ENCODE measurements at regions not wholly inside any gene's neighbourhood (a gene's known extent, or its start where the extent isn't known, plus 50 kb on each side); places are given as distances from the start of the nearest gene placed in this dataset.
A peak's percentile ranks its signal among the peaks of the same experiment; 100 is the strongest.

DNA sequence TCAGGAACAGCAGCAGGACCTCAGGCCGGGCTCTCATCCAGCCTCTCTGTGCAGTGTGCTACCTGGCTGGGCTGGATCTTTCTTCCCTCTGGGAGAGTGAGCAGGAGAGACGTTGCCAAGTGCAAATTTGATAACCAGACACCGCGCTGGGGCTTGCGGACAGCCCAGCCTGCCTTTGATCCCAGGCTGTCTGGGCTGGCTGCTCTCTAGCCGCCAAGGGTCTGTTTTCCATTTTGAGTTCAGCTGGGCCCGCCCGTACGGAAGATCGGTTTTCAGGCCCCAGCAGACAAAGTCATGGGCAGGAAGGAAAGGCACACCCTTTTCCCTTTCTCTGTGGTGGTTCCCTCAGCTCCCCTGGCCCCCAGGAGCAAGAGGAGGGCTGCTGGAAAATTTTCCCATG lies 90.2 kb downstream of the CPZ start:
- Histone ChIP-seq H3K4me1 (no peaks in the 10 kb centered on the region), H3K36me3 (no peaks in the 10 kb centered on the region), H3K27ac (no peak overlapping the region), H3K9me3 (no peaks in the 10 kb centered on the region), H3K4me3 (no peak overlapping the region), H3K27me3 (no peaks in the 10 kb centered on the region)
- TF ChIP-seq EP300 (IDR thresholded peaks at IDR 0.05) (no peak), POLR2AphosphoS5 (IDR thresholded peaks at IDR 0.05) (no peak), POLR2A (IDR thresholded peaks at IDR 0.05) (no peak)
- TF ChIP-seq, protein P1, sequence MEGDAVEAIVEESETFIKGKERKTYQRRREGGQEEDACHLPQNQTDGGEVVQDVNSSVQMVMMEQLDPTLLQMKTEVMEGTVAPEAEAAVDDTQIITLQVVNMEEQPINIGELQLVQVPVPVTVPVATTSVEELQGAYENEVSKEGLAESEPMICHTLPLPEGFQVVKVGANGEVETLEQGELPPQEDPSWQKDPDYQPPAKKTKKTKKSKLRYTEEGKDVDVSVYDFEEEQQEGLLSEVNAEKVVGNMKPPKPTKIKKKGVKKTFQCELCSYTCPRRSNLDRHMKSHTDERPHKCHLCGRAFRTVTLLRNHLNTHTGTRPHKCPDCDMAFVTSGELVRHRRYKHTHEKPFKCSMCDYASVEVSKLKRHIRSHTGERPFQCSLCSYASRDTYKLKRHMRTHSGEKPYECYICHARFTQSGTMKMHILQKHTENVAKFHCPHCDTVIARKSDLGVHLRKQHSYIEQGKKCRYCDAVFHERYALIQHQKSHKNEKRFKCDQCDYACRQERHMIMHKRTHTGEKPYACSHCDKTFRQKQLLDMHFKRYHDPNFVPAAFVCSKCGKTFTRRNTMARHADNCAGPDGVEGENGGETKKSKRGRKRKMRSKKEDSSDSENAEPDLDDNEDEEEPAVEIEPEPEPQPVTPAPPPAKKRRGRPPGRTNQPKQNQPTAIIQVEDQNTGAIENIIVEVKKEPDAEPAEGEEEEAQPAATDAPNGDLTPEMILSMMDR (IDR thresholded peaks at IDR 0.05), result no peak
- ATAC-seq (ENCODE audit: low FRiP score in 2 of 2) (no peak), DNase-seq (peak in 1 of 2 donors; percentile 20)
- WGBS, 2 donors, result 55 to 60% methylated on average over 7 to 10 of the region's 10 CpGs

DNA sequence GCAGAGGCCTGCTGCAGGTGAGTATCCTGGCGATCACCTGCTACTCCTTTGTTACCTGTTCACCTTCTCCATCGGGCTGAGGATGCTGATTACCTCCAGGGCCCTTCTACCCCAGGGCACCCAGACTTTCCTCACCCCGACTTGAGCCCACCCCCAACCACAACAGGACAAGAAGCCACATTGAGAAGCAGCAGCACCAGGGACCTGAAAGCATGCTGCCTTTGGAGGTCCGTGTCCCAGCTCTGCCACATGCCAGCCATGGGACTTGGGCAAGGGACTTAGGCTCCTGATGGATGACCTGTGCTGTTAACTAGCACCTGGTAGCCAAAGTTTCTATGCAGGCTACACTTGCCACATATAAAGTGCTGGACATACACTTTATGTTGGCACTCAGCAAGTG lies 89.7 kb downstream of the CPZ start:
- ATAC-seq (ENCODE audit: low FRiP score in 2 of 2), result no peak
- no peaks in the 10 kb centered on the region for H3K36me3 ChIP-seq
- no peak for DNase-seq
- no peak overlapping the region for H3K27ac ChIP-seq
- H3K27me3 ChIP-seq, result no peaks in the 10 kb centered on the region
- H3K9me3 ChIP-seq, result no peaks in the 10 kb centered on the region
- 73 to 89% methylated on average over 3 to 4 of the region's 4 CpGs for WGBS, 2 donors
- no peak overlapping the region for H3K4me3 ChIP-seq
- no peak for TF ChIP-seq EP300 (IDR thresholded peaks at IDR 0.05)
- TF ChIP-seq, protein P1 (IDR thresholded peaks at IDR 0.05), result no peak
- H3K4me1 ChIP-seq, result no peaks in the 10 kb centered on the region

DNA sequence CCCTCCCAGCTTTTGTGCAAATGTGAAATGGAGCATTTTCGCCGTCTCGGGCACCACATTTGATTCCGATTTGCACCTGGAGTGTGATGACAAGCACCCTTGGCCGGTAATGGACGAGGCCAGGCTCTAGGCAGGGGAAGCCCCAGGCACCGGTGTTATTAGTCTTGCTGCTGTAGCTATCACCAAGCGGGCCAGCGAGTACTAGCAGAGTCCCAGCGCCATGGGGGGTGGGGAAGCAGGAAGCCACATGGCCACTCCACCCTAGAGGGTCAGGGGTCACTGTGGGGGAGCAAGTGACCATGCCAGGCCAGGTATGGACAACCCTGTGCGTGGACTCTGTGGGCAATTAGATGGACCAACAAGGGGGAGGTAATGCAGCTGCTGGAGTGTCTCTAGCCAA lies 88.8 kb downstream of the CPZ start:
- DNase-seq (no peak), ATAC-seq (ENCODE audit: low FRiP score in 2 of 2) (peak in 1 of 2 donors; percentile 12)
- H3K4me1 ChIP-seq, result no peaks in the 10 kb centered on the region
- H3K4me3 ChIP-seq, result no peak overlapping the region
- WGBS, 2 donors, result 57 to 64% methylated on average over 11 of the region's 11 CpGs
- TF ChIP-seq POLR2AphosphoS5 (IDR thresholded peaks at IDR 0.05), result no peak
- no peak for TF ChIP-seq EP300 (IDR thresholded peaks at IDR 0.05)
- TF ChIP-seq, protein P1 (IDR thresholded peaks at IDR 0.05), result no peak
- TF ChIP-seq POLR2A (IDR thresholded peaks at IDR 0.05), result no peak
- H3K36me3 ChIP-seq, result no peaks in the 10 kb centered on the region
- H3K9me3 ChIP-seq, result no peaks in the 10 kb centered on the region
- no peaks in the 10 kb centered on the region for H3K27me3 ChIP-seq
- no peak overlapping the region for H3K27ac ChIP-seq

DNA sequence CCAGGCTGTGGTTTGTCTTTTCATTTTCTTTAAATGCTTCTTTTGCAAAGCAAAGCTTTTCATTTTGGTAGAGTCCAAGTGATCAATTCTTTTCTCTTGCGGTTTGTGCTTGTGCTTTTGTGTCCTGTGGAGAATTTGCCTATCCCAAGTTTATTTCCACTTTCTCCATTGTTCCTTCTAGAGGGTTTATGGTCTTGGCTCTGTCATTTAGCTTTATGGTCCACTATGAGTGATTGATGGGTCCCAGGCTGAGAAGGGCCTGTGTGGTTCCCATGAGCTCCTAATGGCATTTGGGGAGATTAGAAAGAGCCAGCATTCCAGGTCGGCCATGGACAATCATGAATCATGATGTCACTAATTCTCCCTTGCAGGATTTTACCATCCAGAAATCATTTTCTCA lies 86.5 kb downstream of the CPZ start:
- no peak for ATAC-seq (ENCODE audit: low FRiP score in 2 of 2)
- 61 to 82% methylated on average over 2 of the region's 2 CpGs for WGBS, 2 donors
- no peak overlapping the region for H3K4me3 ChIP-seq
- H3K4me1 ChIP-seq, result no peaks in the 10 kb centered on the region
- no peaks in the 10 kb centered on the region for H3K36me3 ChIP-seq
- H3K27me3 ChIP-seq, result no peaks in the 10 kb centered on the region
- DNase-seq, result no peak
- no peak overlapping the region for H3K27ac ChIP-seq
- no peaks in the 10 kb centered on the region for H3K9me3 ChIP-seq
- TF ChIP-seq, protein P1 (IDR thresholded peaks at IDR 0.05), result no peak
- TF ChIP-seq EP300 (IDR thresholded peaks at IDR 0.05), result no peak

DNA sequence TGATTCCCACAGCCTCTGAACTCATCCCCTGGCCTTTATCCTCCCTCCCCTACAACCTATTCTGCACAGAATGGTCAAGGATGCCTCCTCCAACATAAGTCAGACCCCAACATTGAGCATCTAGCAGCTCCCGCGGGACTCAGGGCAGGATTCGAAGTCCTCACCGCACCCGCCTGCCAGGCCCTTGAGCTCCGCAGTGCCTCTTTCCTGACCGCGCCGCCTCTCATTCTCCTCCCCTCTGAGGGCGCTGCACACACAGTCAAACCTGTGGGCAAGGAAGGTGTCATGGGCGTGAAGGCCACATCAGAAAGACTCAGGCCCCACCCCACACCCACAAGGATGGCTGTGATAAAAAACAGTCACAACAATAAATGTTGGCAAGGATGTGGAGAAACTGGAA lies 84.1 kb downstream of the CPZ start:
- DNase-seq (peak in 1 of 2 donors; percentile 40), ATAC-seq (ENCODE audit: low FRiP score in 2 of 2) (no peak)
- WGBS, 2 donors, result 92 to 94% methylated on average over 11 of the region's 11 CpGs
- no peaks in the 10 kb centered on the region for H3K9me3 ChIP-seq
- no peaks in the 10 kb centered on the region for H3K36me3 ChIP-seq
- no peak overlapping the region for H3K27ac ChIP-seq
- H3K4me1 ChIP-seq, result no peaks in the 10 kb centered on the region
- TF ChIP-seq POLR2AphosphoS5 (IDR thresholded peaks at IDR 0.05), result no peak
- no peaks in the 10 kb centered on the region for H3K27me3 ChIP-seq
- H3K4me3 ChIP-seq, result no peak overlapping the region

All from upper lobe of left lung (tissue), 6 donors.